Suprapubic skin (tissue), 4 donors: ENCODE measurements at regions not wholly inside any gene's neighbourhood (a gene's known extent, or its start where the extent isn't known, plus 50 kb on each side); places are given as distances from the start of the nearest gene placed in this dataset.

Experiments used
- POLR2A ChIP-seq, 2 donors: fragments of 450-650 bp; IDR thresholded peaks; one replicate each; pipeline ENCODE4 v1.6.1; 2017; ENCODE audit warnings: antibody characterized with exemption in 2 of 2, mild to moderate bottlenecking in 2 of 2, moderate library complexity in 2 of 2
- POLR2AphosphoS5 ChIP-seq, 3 donors: sonication (generic); formaldehyde crosslinking; IDR thresholded peaks; one replicate each; pipeline ENCODE4 v1.6.1; 2017; ENCODE audit warnings: antibody characterized with exemption in 3 of 3
- TF ChIP-seq, protein P1 (sequence below), 2 donors: fragments of 200-600 bp in 1 of 2; fragments of 450-650 bp in 1 of 2; sonication (generic) in 1 of 2; IDR thresholded peaks; one replicate each; pipeline ENCODE4 v1.5.1; 2016 to 2019; ENCODE audit warnings: antibody characterized with exemption in 2 of 2, mild to moderate bottlenecking in 1 of 2, moderate library complexity in 1 of 2

DNA sequence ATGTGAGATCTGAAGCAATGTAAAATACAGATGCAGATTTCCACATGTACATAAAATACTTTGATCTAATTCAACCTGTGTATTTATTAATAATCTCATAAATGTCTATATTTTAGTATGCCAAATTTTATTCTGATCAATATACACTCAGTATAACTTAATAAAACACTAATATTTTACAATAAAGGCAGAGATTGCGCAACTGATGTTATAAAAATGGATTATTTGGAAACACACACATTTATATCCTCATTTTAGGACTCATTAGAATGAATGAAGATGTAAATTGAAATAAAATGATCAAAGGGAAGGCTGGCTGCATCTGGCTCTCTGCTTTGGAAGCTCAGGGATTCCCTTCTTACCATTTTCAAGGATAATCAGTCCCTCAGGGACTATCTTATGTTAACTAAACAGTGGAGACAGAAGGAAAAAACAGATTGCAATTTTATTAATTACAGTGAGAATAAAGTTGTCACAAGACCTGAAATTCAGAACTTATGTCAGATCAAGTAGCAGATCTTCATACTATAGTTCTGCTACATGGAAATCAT is 900.9 kb upstream of the EPHA5 start:
- TF ChIP-seq, protein P1, sequence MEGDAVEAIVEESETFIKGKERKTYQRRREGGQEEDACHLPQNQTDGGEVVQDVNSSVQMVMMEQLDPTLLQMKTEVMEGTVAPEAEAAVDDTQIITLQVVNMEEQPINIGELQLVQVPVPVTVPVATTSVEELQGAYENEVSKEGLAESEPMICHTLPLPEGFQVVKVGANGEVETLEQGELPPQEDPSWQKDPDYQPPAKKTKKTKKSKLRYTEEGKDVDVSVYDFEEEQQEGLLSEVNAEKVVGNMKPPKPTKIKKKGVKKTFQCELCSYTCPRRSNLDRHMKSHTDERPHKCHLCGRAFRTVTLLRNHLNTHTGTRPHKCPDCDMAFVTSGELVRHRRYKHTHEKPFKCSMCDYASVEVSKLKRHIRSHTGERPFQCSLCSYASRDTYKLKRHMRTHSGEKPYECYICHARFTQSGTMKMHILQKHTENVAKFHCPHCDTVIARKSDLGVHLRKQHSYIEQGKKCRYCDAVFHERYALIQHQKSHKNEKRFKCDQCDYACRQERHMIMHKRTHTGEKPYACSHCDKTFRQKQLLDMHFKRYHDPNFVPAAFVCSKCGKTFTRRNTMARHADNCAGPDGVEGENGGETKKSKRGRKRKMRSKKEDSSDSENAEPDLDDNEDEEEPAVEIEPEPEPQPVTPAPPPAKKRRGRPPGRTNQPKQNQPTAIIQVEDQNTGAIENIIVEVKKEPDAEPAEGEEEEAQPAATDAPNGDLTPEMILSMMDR (IDR thresholded peaks at IDR 0.05): no peak
- TF ChIP-seq POLR2AphosphoS5 (IDR thresholded peaks at IDR 0.05) (no peak), POLR2A (IDR thresholded peaks at IDR 0.05) (no peak)
